Fibroblast of lung (primary cell): ENCODE measurements at regions not wholly inside any gene's neighbourhood (a gene's known extent, or its start where the extent isn't known, plus 50 kb on each side); places are given as distances from the start of the nearest gene placed in this dataset.

Experiments used
- DNase-seq, 2 donors: peaks; one replicate each; pipeline versions ENCODE4 v3.0.0 to v3.0.0-alpha.2; 2010; ENCODE audit warnings: low read depth in 2 of 2
- H2AFZ ChIP-seq: 2 replicates; pipeline ENCODE4 v1.5.1; 2012; ENCODE audit warnings: low read length, control low read depth, inconsistent platforms
- H3K27ac ChIP-seq: 2 replicates; pipeline ENCODE4 v1.5.1; 2011; ENCODE audit warnings: low read length, control low read depth; ENCODE audit not compliant: insufficient read depth
- H3K27me3 ChIP-seq: 2 replicates; pipeline ENCODE4 v1.5.1; 2011; ENCODE audit warnings: mild to moderate bottlenecking, low read length; ENCODE audit not compliant: control insufficient read depth, insufficient read depth
- H3K36me3 ChIP-seq: 2 replicates; pipeline ENCODE4 v1.5.1; 2011; ENCODE audit warnings: low read length; ENCODE audit not compliant: control insufficient read depth, insufficient read depth
- H3K4me1 ChIP-seq: 2 replicates; pipeline ENCODE4 v1.5.1; 2011; ENCODE audit warnings: low read length; ENCODE audit not compliant: control insufficient read depth, insufficient read depth; ENCODE audit errors: extremely low read depth
- H3K4me2 ChIP-seq: 2 replicates; pipeline ENCODE4 v1.5.1; 2011; ENCODE audit warnings: low read length, control low read depth; ENCODE audit not compliant: insufficient read depth; ENCODE audit errors: extremely low read depth
- H3K4me3 ChIP-seq, 4 experiments: fragments of 200-600 bp in 1 of 4; sonication (generic) in 1 of 4; replicated peaks in 1 of 4; 2 replicates each; pipeline ENCODE4 v1.5.1; 2011 to 2016; ENCODE audit warnings: low read length in 4 of 4, low read depth in 3 of 4, mild to moderate bottlenecking in 3 of 4, control low read depth in 2 of 4, inconsistent platforms in 1 of 4, mixed read lengths in 1 of 4; ENCODE audit not compliant: insufficient read depth in 1 of 4; ENCODE audit errors: control extremely low read depth in 1 of 4
- H3K79me2 ChIP-seq: 2 replicates; pipeline ENCODE4 v1.5.1; 2012; ENCODE audit warnings: mild to moderate bottlenecking, low read length, inconsistent platforms; ENCODE audit not compliant: control insufficient read depth, insufficient read depth
- H3K9ac ChIP-seq: 2 replicates; pipeline ENCODE4 v1.5.1; 2011; ENCODE audit warnings: mild to moderate bottlenecking, low read length, control low read depth; ENCODE audit not compliant: insufficient read depth
- H3K9me3 ChIP-seq: 2 replicates; pipeline ENCODE4 v1.5.1; 2012; ENCODE audit warnings: low read depth, low read length; ENCODE audit not compliant: control insufficient read depth, insufficient read depth
- H4K20me1 ChIP-seq: 2 replicates; pipeline ENCODE4 v1.5.1; 2011; ENCODE audit warnings: low read length; ENCODE audit not compliant: control insufficient read depth, insufficient read depth; ENCODE audit errors: extremely low read depth
- CTCF ChIP-seq, 2 donors: IDR thresholded peaks in 1 of 2; conservative IDR thresholded peaks in 1 of 2; 1 replicate in 1 of 2; 2 replicates in 1 of 2; pipeline ENCODE4 v1.5.1; 2011 to 2012; ENCODE audit warnings: low read length in 2 of 2, control low read depth in 1 of 2, inconsistent platforms in 1 of 2, low read depth in 1 of 2, mild to moderate bottlenecking in 1 of 2
- EZH2 ChIP-seq: IDR thresholded peaks from 2 replicates; pipeline ENCODE4 v1.5.1; 2012; ENCODE audit warnings: low read length, control low read depth, mild to moderate bottlenecking; ENCODE audit errors: missing control alignments

DNA sequence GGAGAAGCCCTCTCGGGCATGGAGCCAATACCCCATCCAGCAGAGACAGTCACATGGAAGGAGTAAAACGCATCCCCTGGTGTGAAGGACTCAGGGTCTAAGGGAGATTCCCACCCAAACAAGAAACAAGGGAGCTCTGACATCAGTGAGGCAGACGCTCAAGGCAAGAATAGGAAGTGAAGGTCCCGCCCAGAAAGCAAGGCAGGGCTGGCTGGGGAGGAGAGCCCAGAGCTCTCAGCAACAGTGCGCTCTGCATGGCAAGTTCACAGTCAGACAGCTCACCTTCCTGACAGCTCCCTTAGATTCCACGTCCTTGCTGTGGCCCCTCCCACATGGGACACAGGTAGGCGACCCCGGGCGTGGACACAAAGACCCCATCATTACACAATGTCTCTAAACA is 85.6 kb downstream of the TTLL2 start:
- H3K4me3 ChIP-seq: no peak overlapping the region
- H3K4me2 ChIP-seq: no peak overlapping the region
- H3K27me3 ChIP-seq: no peaks in the 10 kb centered on the region
- TF ChIP-seq CTCF (conservative IDR thresholded peaks at IDR 0.05 in 1 of 2, IDR thresholded peaks at IDR 0.05 in 1 of 2; ENCODE audit: low read depth in 1 of 2, low read length in 2 of 2): no peak
- no peak for TF ChIP-seq EZH2
- no peak overlapping the region for H2AFZ ChIP-seq
- H3K9me3 ChIP-seq: no peaks in the 10 kb centered on the region
- H3K27ac ChIP-seq: no peak overlapping the region
- no peak overlapping the region for H3K9ac ChIP-seq
- H3K79me2 ChIP-seq: no peaks in the 10 kb centered on the region
- no peaks in the 10 kb centered on the region for H3K36me3 ChIP-seq
- no peaks in the 10 kb centered on the region for H4K20me1 ChIP-seq
- no peaks in the 10 kb centered on the region for H3K4me1 ChIP-seq
- DNase-seq: no peak

DNA sequence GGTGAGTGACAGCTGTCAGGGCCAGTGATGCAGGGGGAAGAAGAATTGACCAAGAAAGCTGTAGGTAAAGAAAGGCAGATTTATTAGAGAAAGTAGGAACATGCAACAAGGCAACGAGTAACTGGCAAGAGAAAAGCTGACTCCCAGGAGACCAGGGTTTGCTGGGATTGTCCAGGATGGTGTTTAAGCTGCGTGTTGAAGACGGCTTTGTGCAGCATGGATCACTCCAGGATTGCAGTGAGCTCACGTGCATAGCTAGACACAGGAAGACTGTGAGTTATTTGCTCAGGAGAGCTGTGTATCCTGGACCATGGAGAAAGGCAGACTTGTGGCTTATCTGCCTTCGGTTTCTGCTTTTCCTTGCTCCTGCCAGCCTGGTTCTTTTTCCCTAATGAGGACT is 87.6 kb downstream of the TTLL2 start:
- TF ChIP-seq CTCF (conservative IDR thresholded peaks at IDR 0.05 in 1 of 2, IDR thresholded peaks at IDR 0.05 in 1 of 2; ENCODE audit: low read depth in 1 of 2, low read length in 2 of 2) (no peak), EZH2 (no peak)
- Histone ChIP-seq H3K4me2 (no peak overlapping the region), H3K9ac (no peak overlapping the region), H3K27ac (no peak overlapping the region), H3K36me3 (no peaks in the 10 kb centered on the region), H3K79me2 (no peaks in the 10 kb centered on the region), H2AFZ (no peak overlapping the region), H3K27me3 (no peaks in the 10 kb centered on the region), H4K20me1 (no peaks in the 10 kb centered on the region), H3K9me3 (no peaks in the 10 kb centered on the region), H3K4me3 (no peak overlapping the region), H3K4me1 (no peaks in the 10 kb centered on the region)
- no peak for DNase-seq

- H3K4me3 ChIP-seq: no peak overlapping the region
- no peaks in the 10 kb centered on the region for H4K20me1 ChIP-seq
- no peak for DNase-seq
- H3K36me3 ChIP-seq: no peaks in the 10 kb centered on the region
- TF ChIP-seq CTCF (conservative IDR thresholded peaks at IDR 0.05 in 1 of 2, IDR thresholded peaks at IDR 0.05 in 1 of 2; ENCODE audit: low read depth in 1 of 2, low read length in 2 of 2): no peak
- no peak for TF ChIP-seq EZH2
- H2AFZ ChIP-seq: no peak overlapping the region
- H3K4me2 ChIP-seq: no peak overlapping the region
- no peaks in the 10 kb centered on the region for H3K4me1 ChIP-seq
- H3K27me3 ChIP-seq: no peaks in the 10 kb centered on the region
- H3K9ac ChIP-seq: no peak overlapping the region
- H3K27ac ChIP-seq: no peak overlapping the region
- H3K9me3 ChIP-seq: no peaks in the 10 kb centered on the region
- H3K79me2 ChIP-seq: no peaks in the 10 kb centered on the region
These were observed 90.6 kb downstream of the TTLL2 start for GRCh38 chr6:167415441-167415961.
